Fibroblast of the aortic adventitia (primary cell): ENCODE measurements at regions not wholly inside any gene's neighbourhood (a gene's known extent, or its start where the extent isn't known, plus 50 kb on each side); places are given as distances from the start of the nearest gene placed in this dataset.
A peak's percentile ranks its signal among the peaks of the same experiment; 100 is the strongest.

Experiments
- DNase-seq: peaks from one replicate; pipeline ENCODE4 v3.0.0-alpha.2; 2010; ENCODE audit warnings: low read depth
- H3K4me3 ChIP-seq: 2 replicates; pipeline ENCODE4 v1.5.1; 2011; ENCODE audit warnings: low read depth, mild to moderate bottlenecking, control low read depth, low read length, moderate library complexity
- TF ChIP-seq, protein P1 (sequence below): IDR thresholded peaks from 2 replicates; pipeline ENCODE4 v1.5.1; 2011; ENCODE audit warnings: mild to moderate bottlenecking, low read length, control low read depth, inconsistent platforms; ENCODE audit not compliant: insufficient read depth

DNA sequence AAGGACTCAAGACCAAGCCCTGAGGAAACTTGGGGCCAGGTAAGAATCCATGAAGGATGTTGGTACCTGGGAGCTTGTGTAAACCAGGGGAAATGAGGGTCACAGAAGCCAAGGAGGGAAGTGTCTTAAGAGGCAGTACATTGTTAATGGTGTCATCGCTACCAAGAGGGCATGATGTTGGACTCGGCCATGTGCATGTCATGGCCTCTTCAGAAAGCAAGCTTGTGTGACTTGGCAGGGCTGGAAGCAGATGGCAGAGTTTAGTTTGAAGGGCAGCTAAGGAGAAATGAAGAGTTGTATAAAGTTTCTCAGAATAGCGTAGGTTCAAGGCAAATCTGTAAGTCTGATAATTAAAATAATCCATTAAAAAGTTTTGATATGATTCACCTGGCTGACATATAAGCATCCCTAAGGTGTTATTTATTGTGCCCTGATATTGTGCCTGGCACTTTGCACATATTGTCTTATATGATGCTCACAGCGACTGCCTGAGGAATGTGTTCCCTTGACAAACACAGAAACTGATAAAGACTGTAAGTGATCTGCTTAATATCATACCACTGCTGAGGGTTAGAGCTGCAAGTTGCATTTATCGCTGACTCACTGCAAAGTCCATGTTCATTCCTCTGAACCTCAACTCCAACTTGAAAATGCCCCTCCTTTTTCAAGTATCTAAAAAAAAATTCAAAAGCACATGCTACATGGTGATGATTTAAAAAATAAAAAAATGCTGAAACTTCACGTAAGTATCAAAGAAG is 81.3 kb upstream of the PTPN3 start:
- TF ChIP-seq, protein P1, sequence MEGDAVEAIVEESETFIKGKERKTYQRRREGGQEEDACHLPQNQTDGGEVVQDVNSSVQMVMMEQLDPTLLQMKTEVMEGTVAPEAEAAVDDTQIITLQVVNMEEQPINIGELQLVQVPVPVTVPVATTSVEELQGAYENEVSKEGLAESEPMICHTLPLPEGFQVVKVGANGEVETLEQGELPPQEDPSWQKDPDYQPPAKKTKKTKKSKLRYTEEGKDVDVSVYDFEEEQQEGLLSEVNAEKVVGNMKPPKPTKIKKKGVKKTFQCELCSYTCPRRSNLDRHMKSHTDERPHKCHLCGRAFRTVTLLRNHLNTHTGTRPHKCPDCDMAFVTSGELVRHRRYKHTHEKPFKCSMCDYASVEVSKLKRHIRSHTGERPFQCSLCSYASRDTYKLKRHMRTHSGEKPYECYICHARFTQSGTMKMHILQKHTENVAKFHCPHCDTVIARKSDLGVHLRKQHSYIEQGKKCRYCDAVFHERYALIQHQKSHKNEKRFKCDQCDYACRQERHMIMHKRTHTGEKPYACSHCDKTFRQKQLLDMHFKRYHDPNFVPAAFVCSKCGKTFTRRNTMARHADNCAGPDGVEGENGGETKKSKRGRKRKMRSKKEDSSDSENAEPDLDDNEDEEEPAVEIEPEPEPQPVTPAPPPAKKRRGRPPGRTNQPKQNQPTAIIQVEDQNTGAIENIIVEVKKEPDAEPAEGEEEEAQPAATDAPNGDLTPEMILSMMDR, result no peak
- DNase-seq, result peak; percentile 2
- no peak overlapping the region for H3K4me3 ChIP-seq

DNA sequence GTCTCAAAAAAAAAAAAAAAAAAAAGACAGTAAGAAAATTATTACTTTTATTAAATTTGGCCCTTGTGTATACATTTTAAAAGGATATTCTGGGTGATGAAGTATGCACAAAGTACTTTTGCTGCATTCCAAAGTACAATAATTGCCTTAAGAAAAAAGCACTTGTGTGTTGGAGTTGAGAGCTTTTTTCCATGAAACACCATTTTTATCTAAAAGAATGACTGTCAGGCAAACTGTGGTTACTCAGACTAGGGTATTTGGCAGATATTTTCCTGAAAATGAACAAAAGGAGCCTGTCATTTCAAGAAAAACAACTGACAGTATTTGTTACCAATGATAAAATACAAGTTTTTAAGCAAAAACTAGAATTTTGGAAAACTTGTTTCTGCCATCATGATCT is 84.3 kb upstream of the PTPN3 start:
- DNase-seq, result no peak
- TF ChIP-seq, protein P1, result no peak

DNA sequence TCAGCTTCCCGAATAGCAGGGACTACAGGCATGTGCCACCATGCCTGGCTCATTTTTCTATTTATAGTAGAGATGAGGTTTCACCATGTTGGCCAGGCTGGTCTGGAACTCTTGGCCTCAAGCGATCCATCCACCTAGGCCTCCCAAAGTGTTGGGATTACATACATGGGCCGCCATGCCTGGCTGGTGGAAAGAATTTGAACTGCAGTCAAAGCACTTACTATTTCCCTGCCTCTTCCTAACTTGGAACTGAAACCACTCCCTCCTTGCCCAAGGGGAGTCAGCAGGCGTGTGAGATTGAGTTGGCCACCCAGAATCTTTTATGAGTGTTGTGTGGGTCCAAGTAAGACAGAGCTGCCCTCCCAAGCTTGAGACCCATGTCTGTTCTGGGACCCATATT is 86.1 kb upstream of the PTPN3 start:
- no peak overlapping the region for H3K4me3 ChIP-seq
- no peak for DNase-seq
- TF ChIP-seq, protein P1, result no peak

More for the DNA sequence above, 84.3 kb upstream of the PTPN3 start:
- no peak overlapping the region for H3K4me3 ChIP-seq

DNA sequence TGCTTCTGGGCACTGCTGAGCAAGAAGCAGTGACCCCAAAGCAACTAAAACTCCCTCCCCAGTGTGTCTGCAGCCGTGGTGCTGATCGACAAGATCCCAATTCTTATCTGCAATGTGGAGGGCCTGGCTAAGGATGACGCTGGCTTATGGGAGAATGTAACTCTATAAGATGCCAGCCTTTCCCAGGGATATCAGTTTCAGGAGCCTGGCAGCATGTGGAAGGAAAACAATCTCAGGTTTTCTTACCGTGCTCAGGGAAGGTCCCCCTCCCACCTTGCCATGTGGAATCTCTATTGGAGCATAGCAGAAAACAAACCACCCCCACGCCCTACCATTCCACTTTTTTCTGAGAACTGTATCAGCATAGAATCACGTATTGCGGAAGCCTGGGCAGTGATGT is 87.7 kb upstream of the PTPN3 start:
- H3K4me3 ChIP-seq, result no peak overlapping the region
- no peak for DNase-seq
- TF ChIP-seq, protein P1, result no peak

DNA sequence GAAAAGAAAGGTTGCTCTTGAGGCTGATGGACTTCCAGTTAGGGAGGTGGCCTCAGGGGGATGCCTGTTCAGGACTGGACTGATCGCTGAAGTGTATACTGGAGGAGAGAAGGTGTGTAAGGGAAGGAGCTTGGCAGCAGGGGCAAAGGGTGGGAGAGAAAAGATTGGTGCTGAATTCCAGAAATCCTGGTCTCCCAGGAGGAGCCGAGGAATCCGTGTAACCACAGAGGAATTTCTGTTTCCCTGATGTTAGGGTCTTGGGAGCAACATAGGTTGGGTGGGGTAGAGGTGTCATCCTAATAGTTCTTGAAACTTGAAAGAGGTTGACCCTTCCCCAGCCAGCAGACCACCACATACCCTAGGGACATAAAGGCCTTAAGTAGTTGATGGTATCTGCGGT is 88.9 kb upstream of the PTPN3 start:
- no peak for DNase-seq
- TF ChIP-seq, protein P1, result no peak
- H3K4me3 ChIP-seq, result no peak overlapping the region

DNA sequence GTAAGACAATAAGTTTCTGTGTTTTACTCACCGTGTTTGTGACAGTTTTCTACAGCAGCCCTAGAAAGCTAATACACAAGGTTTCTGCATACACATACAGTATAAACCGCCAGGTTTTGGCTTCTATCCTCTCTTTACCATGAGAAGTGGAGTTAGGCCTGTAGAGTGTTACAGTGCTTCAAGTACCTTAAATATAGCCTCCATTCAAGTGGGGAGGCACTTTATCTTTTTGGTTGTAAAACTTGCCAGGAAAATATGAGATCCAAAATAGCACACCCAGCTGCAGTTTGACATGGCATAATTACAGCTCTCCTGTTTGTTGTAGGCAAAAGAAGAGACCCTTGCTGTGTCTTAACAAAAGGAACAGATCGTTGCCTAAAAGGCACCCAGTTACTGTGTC is 90.3 kb upstream of the PTPN3 start:
- H3K4me3 ChIP-seq, result no peak overlapping the region
- TF ChIP-seq, protein P1, result no peak
- no peak for DNase-seq

DNA sequence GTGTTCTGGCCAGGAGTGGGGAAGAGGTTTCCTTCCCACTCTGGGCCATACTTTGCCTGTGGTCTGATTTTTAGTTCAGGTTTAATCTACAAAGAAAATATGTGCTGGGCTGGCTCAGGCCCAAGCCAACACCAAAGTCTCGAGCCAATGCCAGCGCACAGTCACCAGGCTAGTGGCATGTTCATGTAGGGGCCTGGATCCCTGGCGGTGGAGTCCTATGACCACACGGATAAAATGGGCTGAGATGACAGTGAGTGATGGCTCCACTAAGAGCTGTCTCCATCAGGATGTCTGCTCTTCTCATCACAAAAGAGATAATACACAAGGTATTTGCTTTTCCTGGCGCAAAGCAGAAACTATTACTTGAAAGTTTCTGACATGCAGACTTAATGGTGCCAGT is 92.9 kb upstream of the PTPN3 start:
- TF ChIP-seq, protein P1, result no peak
- no peak for DNase-seq
- no peak overlapping the region for H3K4me3 ChIP-seq
